IMR-90 (cell line): ENCODE measurements at regions not wholly inside any gene's neighbourhood (a gene's known extent, or its start where the extent isn't known, plus 50 kb on each side); places are given as distances from the start of the nearest gene placed in this dataset.

Source experiments
- ATAC-seq: fragments of 200-7000 bp; cut with Tn5 transposase; 2 replicates; pipeline ENCODE4 v1.9.1; 2020; ENCODE audit warnings: low read depth, mild to moderate bottlenecking, moderate library complexity
- BruUV-seq: library from RNA; stranded (reverse); fragments of 400-500 nt; replicated peaks from 2 replicates; lab custom pipeline; 2021; lab: Mats Ljungman, UMichigan
- CTCF ChIA-PET: fragments of 300-600 bp; formaldehyde crosslinking; extraction: SDS; loops from one replicate; lab custom pipeline; 2021; ENCODE audit warnings: antibody characterized with exemption; lab: Yijun Ruan, JAX
- POLR2A ChIA-PET: fragments of 300-600 bp; sonication (Branson Sonifier 250); formaldehyde crosslinking; loops from one replicate; lab custom pipeline; 2022; ENCODE audit warnings: antibody characterized with exemption; ENCODE audit not compliant: unreplicated experiment; lab: Charles Lee
- DNase-seq: peaks from one replicate; pipeline ENCODE4 v3.0.0; 2013
- H2AFZ ChIP-seq: replicated peaks from 2 replicates; pipeline ENCODE3; 2013; ENCODE audit warnings: low read length, mild to moderate bottlenecking; ENCODE audit not compliant: poor library complexity
- H2AK5ac ChIP-seq: 2 replicates; pipeline ENCODE4 v1.6.1; 2013; ENCODE audit warnings: low read depth, low read length, inconsistent platforms
- H2AK9ac ChIP-seq: replicated peaks from 2 replicates; pipeline ENCODE3; 2013; ENCODE audit warnings: mild to moderate bottlenecking, low read depth, low read length, moderate library complexity; ENCODE audit not compliant: poor library complexity
- H2BK120ac ChIP-seq: 2 replicates; pipeline ENCODE4 v1.6.1; 2013; ENCODE audit warnings: low read depth, low read length, inconsistent platforms
- H2BK15ac ChIP-seq: 3 replicates; pipeline ENCODE4 v1.6.1; 2013; ENCODE audit warnings: low read depth, low read length, inconsistent platforms
- H2BK20ac ChIP-seq: 2 replicates; pipeline ENCODE4 v1.6.1; 2013; ENCODE audit warnings: low read depth, mild to moderate bottlenecking, inconsistent platforms, low read length, moderate library complexity
- H2BK5ac ChIP-seq: 2 replicates; pipeline ENCODE4 v1.6.1; 2013; ENCODE audit warnings: mild to moderate bottlenecking, low read depth, low read length, inconsistent platforms; ENCODE audit not compliant: poor library complexity, severe bottlenecking
- H3K14ac ChIP-seq: replicated peaks from 2 replicates; pipeline ENCODE4 v1.6.1; 2013; ENCODE audit warnings: low read depth, low read length, inconsistent platforms
- H3K18ac ChIP-seq: 2 replicates; pipeline ENCODE4 v1.6.1; 2013; ENCODE audit warnings: low read depth, low read length, control low read depth
- H3K23ac ChIP-seq: 2 replicates; pipeline ENCODE4 v1.6.1; 2013; ENCODE audit warnings: low read depth, low read length, inconsistent platforms
- H3K27ac ChIP-seq: 2 replicates; pipeline ENCODE4 v1.5.1; 2013; ENCODE audit warnings: mild to moderate bottlenecking, control low read depth, low read length; ENCODE audit not compliant: insufficient read depth
- H3K27me3 ChIP-seq: 2 replicates; pipeline ENCODE4 v1.6.1; 2013; ENCODE audit warnings: low read length; ENCODE audit not compliant: control insufficient read depth, insufficient read depth
- H3K36me3 ChIP-seq: 2 replicates; pipeline ENCODE4 v1.6.1; 2013; ENCODE audit warnings: low read length, mixed read lengths; ENCODE audit not compliant: control insufficient read depth, insufficient read depth
- H3K4ac ChIP-seq: 2 replicates; pipeline ENCODE4 v1.6.1; 2013; ENCODE audit warnings: low read depth, low read length, inconsistent platforms
- H3K4me1 ChIP-seq: 2 replicates; pipeline ENCODE4 v1.6.1; 2013; ENCODE audit warnings: low read length, mixed read lengths; ENCODE audit not compliant: control insufficient read depth, insufficient read depth
- H3K4me2 ChIP-seq: 2 replicates; pipeline ENCODE4 v1.6.1; 2013; ENCODE audit warnings: low read depth, mild to moderate bottlenecking, control low read depth, low read length, moderate library complexity
- H3K4me3 ChIP-seq: 2 replicates; pipeline ENCODE4 v1.5.1; 2013; ENCODE audit warnings: low read depth, mild to moderate bottlenecking, control low read depth, low read length, moderate library complexity; ENCODE audit not compliant: insufficient read depth
- H3K56ac ChIP-seq: 2 replicates; pipeline ENCODE4 v1.6.1; 2013; ENCODE audit warnings: low read length, inconsistent platforms; ENCODE audit not compliant: insufficient read depth; ENCODE audit errors: extremely low read depth
- H3K79me1 ChIP-seq, 2 experiments: 2 replicates each; pipeline ENCODE4 v1.6.1; 2013; ENCODE audit warnings: low read length in 2 of 2, inconsistent platforms in 1 of 2, low read depth in 1 of 2
- H3K9ac ChIP-seq: 2 replicates; pipeline ENCODE4 v1.6.1; 2013; ENCODE audit warnings: low read depth, low read length, control low read depth
- H3K9me1 ChIP-seq: 2 replicates; pipeline ENCODE4 v1.6.1; 2013; ENCODE audit warnings: low read length, inconsistent platforms; ENCODE audit not compliant: insufficient read depth
- H3K9me3 ChIP-seq: 2 replicates; pipeline ENCODE4 v1.6.1; 2013; ENCODE audit warnings: low read length; ENCODE audit not compliant: control insufficient read depth, insufficient read depth
- H4K20me1 ChIP-seq: 2 replicates; pipeline ENCODE4 v1.6.1; 2013; ENCODE audit warnings: low read length, inconsistent platforms; ENCODE audit not compliant: insufficient read depth
- H4K5ac ChIP-seq: 2 replicates; pipeline ENCODE4 v1.6.1; 2013; ENCODE audit warnings: mild to moderate bottlenecking, low read depth, low read length, control low read depth
- H4K8ac ChIP-seq, 2 experiments: 2 replicates each; pipeline ENCODE4 v1.6.1; 2013; ENCODE audit warnings: low read depth in 2 of 2, low read length in 2 of 2, control low read depth in 1 of 2, inconsistent platforms in 1 of 2
- H4K91ac ChIP-seq: 2 replicates; pipeline ENCODE4 v1.6.1; 2013; ENCODE audit warnings: low read depth, low read length, inconsistent platforms; ENCODE audit not compliant: insufficient read depth
- MXI1 ChIP-seq: IDR thresholded peaks from 2 replicates; pipeline ENCODE4 v1.6.1; 2012; ENCODE audit warnings: low read depth, mild to moderate bottlenecking, low read length, moderate library complexity, borderline replicate concordance
- RCOR1 ChIP-seq: IDR thresholded peaks from 2 replicates; pipeline ENCODE4 v1.6.1; 2012; ENCODE audit warnings: mild to moderate bottlenecking, low read length, improper control_type of control experiment; ENCODE audit not compliant: insufficient replicate concordance
- WGBS, 2 experiments: methylation state at CpG; one replicate each; pipeline versions ENCODE4 v1.1.5 to v1.1.7; 2013; ENCODE audit warnings: missing lambda C conversion rate in 2 of 2; ENCODE audit not compliant: insufficient read length in 1 of 2; ENCODE audit errors: extremely low coverage in 2 of 2; 5-methylcytosine and 5-hydroxymethylcytosine counted together
- dilution Hi-C: fragments of 300-500 bp; cut with HindIII; formaldehyde crosslinking; loops from one replicate; pipeline ENCODE4 v1.14.3; 2018; ENCODE audit warnings: low sequenced_read_pairs; ENCODE audit not compliant: unreplicated experiment
- in situ Hi-C: fragments of 300-500 bp; cut with MboI; formaldehyde crosslinking; loops from 3 replicates; pipeline ENCODE4 v1.14.3; 2019; ENCODE audit warnings: low sequenced_read_pairs, inconsistent platforms, mixed read lengths
- intact Hi-C: fragments of 100-400 bp; cut with micrococcal nuclease; formaldehyde crosslinking; loops from 2 replicates; pipeline ENCODE4 v1.10.0; 2022
- TF ChIP-seq, protein P1 (sequence below): fragments of 150-350 bp; IDR thresholded peaks from 2 replicates; pipeline ENCODE4 v1.6.1; 2017; ENCODE audit warnings: mild to moderate bottlenecking, antibody characterized with exemption, low read length, low read depth

DNA sequence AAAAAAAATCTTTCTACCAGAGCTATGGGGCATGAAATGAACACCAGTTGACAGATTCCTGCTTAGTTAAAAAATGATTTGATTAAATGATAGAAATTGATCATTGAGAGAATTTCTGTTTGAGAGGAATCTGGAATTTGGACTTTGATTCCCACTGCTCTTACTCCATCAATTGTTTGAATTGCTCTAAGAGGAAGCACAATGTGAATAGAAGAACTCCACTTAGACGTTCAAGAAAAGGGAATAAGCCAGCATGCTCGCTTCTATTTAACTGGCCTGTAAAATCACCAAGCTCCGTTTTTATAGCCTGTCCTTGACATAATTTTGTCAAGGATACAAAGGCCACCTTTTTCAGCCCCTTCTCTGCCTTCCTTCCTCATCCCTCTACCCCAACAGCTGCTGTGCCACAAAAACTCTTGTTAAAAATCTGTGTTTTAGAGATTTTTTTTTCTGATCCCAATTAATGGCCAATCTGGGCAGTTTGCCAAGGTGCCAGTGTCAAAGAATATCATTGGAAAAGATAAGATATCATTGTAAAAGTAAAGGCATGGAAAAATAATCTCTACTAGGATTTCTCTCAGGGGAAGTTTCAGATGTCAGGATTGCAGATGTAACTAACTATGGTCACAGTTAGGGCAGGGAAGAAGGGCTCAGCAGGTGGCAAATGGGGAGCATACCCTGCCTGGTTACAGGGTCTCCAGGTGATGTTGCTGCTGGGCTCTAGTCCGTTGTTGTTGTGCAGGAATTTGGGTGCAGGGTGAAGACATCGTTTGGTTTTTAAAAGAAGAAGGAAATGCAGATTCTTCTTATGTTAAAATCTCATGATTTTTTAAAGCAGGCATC, 301.8 kb upstream of the PDZRN3 start:
- Histone ChIP-seq H3K9ac (no peak overlapping the region), H3K9me3 (no peaks in the 10 kb centered on the region), H3K4ac (no peak overlapping the region), H4K5ac (no peak overlapping the region), H4K20me1 (no peaks in the 10 kb centered on the region), H2BK20ac (no peak overlapping the region), H3K18ac (no peak overlapping the region), H3K4me1 (no peaks in the 10 kb centered on the region), H3K56ac (no peak overlapping the region), H2AFZ (no peak overlapping the region), H3K9me1 (no peaks in the 10 kb centered on the region), H2AK5ac (no peak overlapping the region), H3K14ac (no peak overlapping the region), H3K27me3 (no peaks in the 10 kb centered on the region), H3K79me1 (no peaks in the 10 kb centered on the region), H2BK15ac (no peak overlapping the region), H3K4me2 (no peak overlapping the region), H3K23ac (no peak overlapping the region), H3K27ac (no peak overlapping the region), H2BK5ac (no peak overlapping the region), H3K4me3 (no peak overlapping the region), H2BK120ac (no peak overlapping the region), H4K91ac (no peak overlapping the region), H2AK9ac (no peak overlapping the region), H4K8ac (no peak overlapping the region), H3K36me3 (no peaks in the 10 kb centered on the region)
- dilution Hi-C loops, result no loop called here
- in situ Hi-C loops, result no loop called here
- no TSS peak for BruUV-seq
- WGBS, 2 experiments, result no CpG with 5 or more reads among the region's 5 CpGs
- POLR2A ChIA-PET, result no interaction called here
- DNase-seq, result no peak
- TF ChIP-seq MXI1, result no peak
- no peak for TF ChIP-seq RCOR1
- TF ChIP-seq, protein P1, sequence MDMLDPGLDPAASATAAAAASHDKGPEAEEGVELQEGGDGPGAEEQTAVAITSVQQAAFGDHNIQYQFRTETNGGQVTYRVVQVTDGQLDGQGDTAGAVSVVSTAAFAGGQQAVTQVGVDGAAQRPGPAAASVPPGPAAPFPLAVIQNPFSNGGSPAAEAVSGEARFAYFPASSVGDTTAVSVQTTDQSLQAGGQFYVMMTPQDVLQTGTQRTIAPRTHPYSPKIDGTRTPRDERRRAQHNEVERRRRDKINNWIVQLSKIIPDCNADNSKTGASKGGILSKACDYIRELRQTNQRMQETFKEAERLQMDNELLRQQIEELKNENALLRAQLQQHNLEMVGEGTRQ, result no peak
- intact Hi-C loops, result no loop called here
- no peak for ATAC-seq
- CTCF ChIA-PET, result no interaction called here
